Activated T-cell treated with anti-CD3 and anti-CD28 coated beads, Interleukin-2, amount 50 U/mL, for 72 hours (primary cell): ENCODE measurements at regions not wholly inside any gene's neighbourhood (a gene's known extent, or its start where the extent isn't known, plus 50 kb on each side); places are given as distances from the start of the nearest gene placed in this dataset.

Experiments used
- ATAC-seq, 2 donors: fragments of 150-1000 bp; cut with Tn5 transposase; replicated peaks in 1 of 2; 2 replicates each; pipeline ENCODE4 v1.10.0; 2021; ENCODE audit warnings: moderate library complexity in 2 of 2, mild to moderate bottlenecking in 1 of 2
- DNase-seq, 2 donors: peaks; one replicate each; pipeline ENCODE4 v3.0.0; 2021 to 2022; ENCODE audit warnings: mixed read lengths in 1 of 2
- H3K27ac Mint-ChIP-seq: one replicate; pipeline ENCODE4 v1.8.0; 2022; ENCODE audit warnings: mild to moderate bottlenecking, moderate library complexity, mixed read lengths
- H3K27me3 Mint-ChIP-seq: one replicate; pipeline ENCODE4 v1.8.0; 2022; ENCODE audit warnings: low read depth, mixed read lengths
- H3K36me3 Mint-ChIP-seq, 2 donors: one replicate each; pipeline ENCODE4 v1.8.0; 2022; ENCODE audit warnings: mixed read lengths in 2 of 2, mild to moderate bottlenecking in 1 of 2; ENCODE audit not compliant: insufficient read depth in 2 of 2
- H3K4me1 Mint-ChIP-seq: one replicate; pipeline ENCODE4 v1.8.0; 2022; ENCODE audit warnings: low read depth, mixed read lengths
- H3K4me3 Mint-ChIP-seq, 2 donors: one replicate each; pipeline ENCODE4 v1.8.0; 2022; ENCODE audit warnings: mild to moderate bottlenecking in 2 of 2, mixed read lengths in 2 of 2, moderate library complexity in 2 of 2
- H3K9me3 Mint-ChIP-seq, 2 donors: one replicate each; pipeline ENCODE4 v1.8.0; 2022; ENCODE audit warnings: mixed read lengths in 2 of 2

- no peaks in the 10 kb centered on the region for H3K27me3 Mint-ChIP-seq
- no peak overlapping the region for H3K27ac Mint-ChIP-seq
- ATAC-seq: no peak
- H3K9me3 Mint-ChIP-seq: peaks cover 2 to 5% of the 10 kb centered on the region in 2 donors
- no peak overlapping the region for H3K4me3 Mint-ChIP-seq
- DNase-seq: no peak
- peaks cover 0 to 1% of the 10 kb centered on the region in 2 donors for H3K36me3 Mint-ChIP-seq
- H3K4me1 Mint-ChIP-seq: no peaks in the 10 kb centered on the region
Measured at GRCh38 chr18:65322895-65323294, 427.9 kb upstream of the CDH7 start.

DNA sequence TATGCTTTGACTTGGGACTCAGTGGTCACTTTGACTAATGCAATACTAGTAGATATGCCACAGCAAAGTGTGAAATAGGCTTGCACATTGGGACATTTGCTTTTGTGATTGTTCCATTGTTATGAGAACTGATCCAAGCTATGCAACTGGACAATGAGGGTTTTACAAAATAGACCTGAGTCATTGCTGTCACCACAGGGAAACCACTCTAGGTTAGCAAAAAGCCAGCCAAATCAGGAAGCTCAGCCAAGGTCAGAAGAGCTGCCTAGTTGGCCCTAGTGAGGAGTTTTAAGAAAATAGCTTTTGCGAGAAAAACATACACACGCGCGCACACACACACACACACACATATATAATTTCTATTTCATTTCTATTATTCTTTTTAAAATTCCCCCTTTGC lies 452.4 kb upstream of the CDH7 start:
- Mint-ChIP-seq H3K27ac (no peak overlapping the region), H3K4me1 (no peaks in the 10 kb centered on the region), H3K9me3 (peaks cover 3 to 7% of the 10 kb centered on the region in 2 donors), H3K27me3 (no peaks in the 10 kb centered on the region), H3K4me3 (no peak overlapping the region), H3K36me3 (no peaks in the 10 kb centered on the region)
- DNase-seq (no peak), ATAC-seq (no peak)

DNA sequence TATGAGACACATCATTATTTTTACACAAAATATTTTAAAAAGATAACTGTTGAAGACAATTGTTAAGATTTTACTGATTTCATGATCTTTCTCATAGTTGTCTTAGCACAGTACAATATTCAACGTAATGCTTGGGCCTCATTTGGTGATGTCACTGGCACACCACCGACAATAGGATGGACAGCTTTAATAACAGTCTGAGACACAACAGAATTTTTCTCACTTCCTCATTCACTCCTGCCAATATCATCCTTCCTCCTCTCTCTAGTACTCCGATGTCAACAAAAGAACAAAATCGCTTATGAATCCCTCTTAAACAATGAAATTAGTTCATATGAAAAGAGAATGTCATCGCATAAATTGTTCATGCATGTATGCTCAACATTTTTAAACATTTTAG lies 461.9 kb upstream of the CDH7 start:
- Mint-ChIP-seq H3K36me3 (no peaks in the 10 kb centered on the region), H3K4me1 (no peaks in the 10 kb centered on the region), H3K4me3 (no peak overlapping the region), H3K27ac (no peak overlapping the region), H3K27me3 (no peaks in the 10 kb centered on the region), H3K9me3 (peaks cover 9 to 13% of the 10 kb centered on the region in 2 donors)
- ATAC-seq: no peak
- DNase-seq: no peak

- Mint-ChIP-seq H3K36me3 (no peaks in the 10 kb centered on the region), H3K9me3 (peaks cover 9 to 14% of the 10 kb centered on the region in 2 donors), H3K27me3 (no peaks in the 10 kb centered on the region), H3K4me3 (no peak overlapping the region), H3K27ac (no peak overlapping the region), H3K4me1 (no peaks in the 10 kb centered on the region)
- no peak for ATAC-seq
- DNase-seq: no peak
Measured at GRCh38 chr18:65287652-65288051, 463.2 kb upstream of the CDH7 start.

GRCh38 chr18:65282096-65282495 lies 468.7 kb upstream of the CDH7 start:
- ATAC-seq (no peak), DNase-seq (no peak)
- H3K4me1 Mint-ChIP-seq: no peaks in the 10 kb centered on the region
- no peak overlapping the region for H3K27ac Mint-ChIP-seq
- H3K27me3 Mint-ChIP-seq: no peaks in the 10 kb centered on the region
- no peak overlapping the region for H3K4me3 Mint-ChIP-seq
- peaks cover 2 to 3% of the 10 kb centered on the region in 2 donors for H3K36me3 Mint-ChIP-seq
- H3K9me3 Mint-ChIP-seq: peaks cover 8 to 12% of the 10 kb centered on the region in 2 donors

- peaks cover 2 to 3% of the 10 kb centered on the region in 2 donors for H3K36me3 Mint-ChIP-seq
- H3K27me3 Mint-ChIP-seq: no peaks in the 10 kb centered on the region
- peaks cover 4 to 12% of the 10 kb centered on the region in 2 donors for H3K9me3 Mint-ChIP-seq
- no peak for ATAC-seq
- H3K4me3 Mint-ChIP-seq: no peak overlapping the region
- no peaks in the 10 kb centered on the region for H3K4me1 Mint-ChIP-seq
- DNase-seq: no peak
- H3K27ac Mint-ChIP-seq: no peak overlapping the region
Measured at GRCh38 chr18:65279668-65280305, 471.0 kb upstream of the CDH7 start.

GRCh38 chr18:65278939-65279667 lies 471.7 kb upstream of the CDH7 start:
- Mint-ChIP-seq H3K4me3 (no peak overlapping the region), H3K36me3 (peaks cover 2 to 3% of the 10 kb centered on the region in 2 donors), H3K4me1 (no peaks in the 10 kb centered on the region), H3K27ac (no peak overlapping the region), H3K27me3 (no peaks in the 10 kb centered on the region), H3K9me3 (peaks cover 1 to 9% of the 10 kb centered on the region in 2 donors)
- ATAC-seq (no peak), DNase-seq (no peak)

GRCh38 chr18:65269375-65269774 lies 481.4 kb upstream of the CDH7 start:
- Mint-ChIP-seq H3K27me3 (no peaks in the 10 kb centered on the region), H3K27ac (no peak overlapping the region), H3K36me3 (no peaks in the 10 kb centered on the region), H3K4me1 (no peaks in the 10 kb centered on the region), H3K9me3 (peaks cover 6 to 7% of the 10 kb centered on the region in 2 donors), H3K4me3 (no peak overlapping the region)
- DNase-seq (no peak), ATAC-seq (no peak)

DNA sequence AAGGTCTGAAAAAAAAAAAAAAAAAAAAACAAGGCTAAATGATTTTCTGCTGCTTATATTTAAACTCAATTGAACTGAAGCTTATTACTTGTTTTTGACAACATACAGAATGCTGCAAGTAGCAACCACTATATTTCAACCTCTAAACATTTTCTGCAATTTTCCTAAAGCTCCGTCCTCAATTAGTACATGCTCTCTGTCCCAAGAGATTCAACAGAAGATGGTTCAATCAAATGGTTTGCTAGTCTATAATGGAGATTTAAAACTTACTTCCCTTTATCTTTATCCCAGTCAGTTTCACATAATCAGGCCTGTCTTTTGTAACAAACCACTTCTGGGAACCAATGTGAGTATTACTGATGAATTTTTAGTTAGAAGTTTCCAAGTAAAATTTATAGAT lies 485.1 kb upstream of the CDH7 start:
- H3K4me3 Mint-ChIP-seq: no peak overlapping the region

DNA sequence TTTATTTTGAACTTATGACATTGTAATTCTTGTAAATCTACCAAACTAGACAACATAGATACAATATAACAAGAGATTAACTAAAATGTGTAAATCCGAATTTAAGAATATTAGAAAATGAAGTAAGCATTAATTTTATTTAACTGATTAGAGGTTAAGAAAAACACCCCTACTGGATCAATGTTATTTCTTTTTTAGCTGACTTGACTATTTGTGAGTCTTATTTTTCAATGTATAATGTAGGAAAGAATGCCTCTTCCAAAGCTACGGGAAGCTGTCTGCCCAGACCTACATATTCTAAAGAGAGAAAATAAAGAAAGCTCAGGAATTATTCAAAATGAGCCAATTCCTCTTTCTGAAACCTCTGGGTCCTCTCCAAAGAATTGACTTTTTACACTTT lies 490.8 kb upstream of the CDH7 start:
- no peak for ATAC-seq

More for the DNA sequence above, 485.1 kb upstream of the CDH7 start:
- no peaks in the 10 kb centered on the region for H3K4me1 Mint-ChIP-seq
- H3K27me3 Mint-ChIP-seq: no peaks in the 10 kb centered on the region
- peaks cover 2 to 10% of the 10 kb centered on the region in 2 donors for H3K9me3 Mint-ChIP-seq
- DNase-seq: no peak
- H3K36me3 Mint-ChIP-seq: no peaks in the 10 kb centered on the region
- no peak for ATAC-seq
- no peak overlapping the region for H3K27ac Mint-ChIP-seq

GRCh38 chr18:65259403-65259802 lies 491.4 kb upstream of the CDH7 start:
- no peak for DNase-seq
- no peaks in the 10 kb centered on the region for H3K4me1 Mint-ChIP-seq
- peaks cover 4 to 8% of the 10 kb centered on the region in 2 donors for H3K9me3 Mint-ChIP-seq
- H3K36me3 Mint-ChIP-seq: no peaks in the 10 kb centered on the region
- no peak overlapping the region for H3K4me3 Mint-ChIP-seq
- no peak overlapping the region for H3K27ac Mint-ChIP-seq
- no peaks in the 10 kb centered on the region for H3K27me3 Mint-ChIP-seq
- no peak for ATAC-seq

More for the DNA sequence above, 490.8 kb upstream of the CDH7 start:
- Mint-ChIP-seq H3K4me3 (no peak overlapping the region), H3K27ac (no peak overlapping the region), H3K9me3 (peaks cover 4 to 8% of the 10 kb centered on the region in 2 donors), H3K4me1 (no peaks in the 10 kb centered on the region), H3K27me3 (no peaks in the 10 kb centered on the region), H3K36me3 (no peaks in the 10 kb centered on the region)
- no peak for DNase-seq

- Mint-ChIP-seq H3K9me3 (peaks cover 2% of the 10 kb centered on the region in 2 donors), H3K4me3 (no peak overlapping the region), H3K27ac (no peak overlapping the region), H3K4me1 (no peaks in the 10 kb centered on the region), H3K27me3 (no peaks in the 10 kb centered on the region), H3K36me3 (no peaks in the 10 kb centered on the region)
- DNase-seq (no peak), ATAC-seq (no peak)
Measured at GRCh38 chr18:65257149-65257548, 493.7 kb upstream of the CDH7 start.

- H3K36me3 Mint-ChIP-seq: no peaks in the 10 kb centered on the region
- peaks cover 2% of the 10 kb centered on the region in 2 donors for H3K9me3 Mint-ChIP-seq
- no peak for ATAC-seq
Measured at GRCh38 chr18:65255417-65255816, 495.4 kb upstream of the CDH7 start.

GRCh38 chr18:65239787-65240186 lies 511.0 kb upstream of the CDH7 start:
- H3K27me3 Mint-ChIP-seq: no peaks in the 10 kb centered on the region
- DNase-seq (no peak), ATAC-seq (no peak)
- H3K9me3 Mint-ChIP-seq: peaks cover 5% of the 10 kb centered on the region in 2 donors
- no peak overlapping the region for H3K4me3 Mint-ChIP-seq
- H3K4me1 Mint-ChIP-seq: no peaks in the 10 kb centered on the region
- H3K27ac Mint-ChIP-seq: no peak overlapping the region
- H3K36me3 Mint-ChIP-seq: no peaks in the 10 kb centered on the region

More at GRCh38 chr18:65255417-65255816, 495.4 kb upstream of the CDH7 start:
- no peak overlapping the region for H3K4me3 Mint-ChIP-seq
- H3K27me3 Mint-ChIP-seq: no peaks in the 10 kb centered on the region
- no peaks in the 10 kb centered on the region for H3K4me1 Mint-ChIP-seq
- H3K27ac Mint-ChIP-seq: no peak overlapping the region
- no peak for DNase-seq
